ENCODE measurements at regions not wholly inside any gene's neighbourhood (a gene's known extent, or its start where the extent isn't known, plus 50 kb on each side); places are given as distances from the start of the nearest gene placed in this dataset.

DNA sequence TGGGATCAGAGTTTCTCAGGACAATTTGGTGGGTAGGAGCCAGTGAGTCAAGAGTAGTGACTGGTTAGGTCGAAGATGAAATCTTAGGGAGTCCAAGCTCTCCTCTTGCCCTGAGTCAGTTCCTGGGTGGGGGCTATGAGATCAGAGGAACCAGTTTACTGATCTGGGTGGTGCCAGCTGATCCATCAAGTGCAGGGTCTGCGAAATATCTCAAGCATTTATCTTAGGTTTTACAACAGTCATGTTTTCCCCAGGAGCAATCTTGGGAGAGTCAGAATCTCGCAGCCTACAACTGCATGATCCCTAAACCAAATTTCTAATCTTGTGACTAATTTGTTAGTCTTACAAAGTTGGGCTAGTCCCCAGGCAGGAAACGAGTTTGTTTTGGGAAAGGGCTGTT, 1833.2 kb upstream of the PCDH7 start:
- no peak for TF ChIP-seq POLR2A (IDR thresholded peaks at IDR 0.05)
- TF ChIP-seq, protein P1, sequence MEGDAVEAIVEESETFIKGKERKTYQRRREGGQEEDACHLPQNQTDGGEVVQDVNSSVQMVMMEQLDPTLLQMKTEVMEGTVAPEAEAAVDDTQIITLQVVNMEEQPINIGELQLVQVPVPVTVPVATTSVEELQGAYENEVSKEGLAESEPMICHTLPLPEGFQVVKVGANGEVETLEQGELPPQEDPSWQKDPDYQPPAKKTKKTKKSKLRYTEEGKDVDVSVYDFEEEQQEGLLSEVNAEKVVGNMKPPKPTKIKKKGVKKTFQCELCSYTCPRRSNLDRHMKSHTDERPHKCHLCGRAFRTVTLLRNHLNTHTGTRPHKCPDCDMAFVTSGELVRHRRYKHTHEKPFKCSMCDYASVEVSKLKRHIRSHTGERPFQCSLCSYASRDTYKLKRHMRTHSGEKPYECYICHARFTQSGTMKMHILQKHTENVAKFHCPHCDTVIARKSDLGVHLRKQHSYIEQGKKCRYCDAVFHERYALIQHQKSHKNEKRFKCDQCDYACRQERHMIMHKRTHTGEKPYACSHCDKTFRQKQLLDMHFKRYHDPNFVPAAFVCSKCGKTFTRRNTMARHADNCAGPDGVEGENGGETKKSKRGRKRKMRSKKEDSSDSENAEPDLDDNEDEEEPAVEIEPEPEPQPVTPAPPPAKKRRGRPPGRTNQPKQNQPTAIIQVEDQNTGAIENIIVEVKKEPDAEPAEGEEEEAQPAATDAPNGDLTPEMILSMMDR (IDR thresholded peaks at IDR 0.05) = no peak
